ENCODE measurements at regions not wholly inside any gene's neighbourhood (a gene's known extent, or its start where the extent isn't known, plus 50 kb on each side); places are given as distances from the start of the nearest gene placed in this dataset.

DNA sequence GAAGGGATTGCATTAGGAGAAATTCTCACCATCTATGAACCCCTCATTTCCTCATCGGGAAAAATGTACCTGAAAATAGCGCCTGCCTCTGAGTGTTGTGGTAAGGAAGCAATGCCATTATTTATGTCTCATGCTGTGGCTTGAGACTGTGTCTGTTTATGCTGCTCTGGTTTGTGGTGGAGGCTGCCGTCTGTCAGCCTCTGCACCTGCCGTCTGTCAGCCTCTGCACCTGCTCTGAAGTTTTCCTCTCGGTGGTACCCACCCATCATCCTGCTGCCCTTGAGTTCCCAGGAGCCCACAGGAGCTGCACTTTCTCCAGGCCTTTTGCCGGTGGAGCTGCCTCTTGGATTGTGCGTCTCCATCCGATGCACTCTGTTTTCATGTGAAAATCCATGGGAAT, 68.5 kb upstream of the PPP2R3B start:
- H3K4me3 ChIP-seq: no peak overlapping the region
- no peaks in the 10 kb centered on the region for H3K36me3 ChIP-seq
- H3K9me3 ChIP-seq: no peaks in the 10 kb centered on the region
- DNase-seq (ENCODE audit: low spot score): no peak
- H3K4me1 ChIP-seq: no peaks in the 10 kb centered on the region
- H3K27me3 ChIP-seq: no peaks in the 10 kb centered on the region
- H3K27ac ChIP-seq: no peak overlapping the region
- TF ChIP-seq, protein P1, sequence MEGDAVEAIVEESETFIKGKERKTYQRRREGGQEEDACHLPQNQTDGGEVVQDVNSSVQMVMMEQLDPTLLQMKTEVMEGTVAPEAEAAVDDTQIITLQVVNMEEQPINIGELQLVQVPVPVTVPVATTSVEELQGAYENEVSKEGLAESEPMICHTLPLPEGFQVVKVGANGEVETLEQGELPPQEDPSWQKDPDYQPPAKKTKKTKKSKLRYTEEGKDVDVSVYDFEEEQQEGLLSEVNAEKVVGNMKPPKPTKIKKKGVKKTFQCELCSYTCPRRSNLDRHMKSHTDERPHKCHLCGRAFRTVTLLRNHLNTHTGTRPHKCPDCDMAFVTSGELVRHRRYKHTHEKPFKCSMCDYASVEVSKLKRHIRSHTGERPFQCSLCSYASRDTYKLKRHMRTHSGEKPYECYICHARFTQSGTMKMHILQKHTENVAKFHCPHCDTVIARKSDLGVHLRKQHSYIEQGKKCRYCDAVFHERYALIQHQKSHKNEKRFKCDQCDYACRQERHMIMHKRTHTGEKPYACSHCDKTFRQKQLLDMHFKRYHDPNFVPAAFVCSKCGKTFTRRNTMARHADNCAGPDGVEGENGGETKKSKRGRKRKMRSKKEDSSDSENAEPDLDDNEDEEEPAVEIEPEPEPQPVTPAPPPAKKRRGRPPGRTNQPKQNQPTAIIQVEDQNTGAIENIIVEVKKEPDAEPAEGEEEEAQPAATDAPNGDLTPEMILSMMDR (IDR thresholded peaks at IDR 0.05): no peak

DNA sequence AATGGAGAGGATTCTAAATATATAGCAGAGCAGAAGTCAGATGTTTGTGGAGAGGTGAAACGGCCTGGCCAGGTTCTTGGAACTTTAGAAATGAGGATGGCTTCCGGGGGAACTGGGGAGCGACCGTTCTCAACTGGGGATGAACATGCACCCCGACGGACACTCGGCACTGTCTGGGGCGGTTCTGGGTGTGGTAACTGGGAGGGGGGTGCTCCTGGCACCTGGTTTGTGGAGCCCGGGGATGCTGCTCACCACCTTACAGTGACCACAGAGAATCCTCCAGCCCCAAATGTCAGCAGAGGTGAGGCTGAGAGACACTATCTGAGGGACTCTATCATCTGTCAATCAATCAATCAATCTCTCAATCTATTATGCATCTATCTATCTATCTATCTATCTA, 69.0 kb upstream of the PPP2R3B start:
- Histone ChIP-seq H3K9me3 (no peaks in the 10 kb centered on the region), H3K36me3 (no peaks in the 10 kb centered on the region), H3K4me3 (no peak overlapping the region), H3K27ac (no peak overlapping the region), H3K27me3 (no peaks in the 10 kb centered on the region), H3K4me1 (no peaks in the 10 kb centered on the region)
- DNase-seq (ENCODE audit: low spot score): no peak
- TF ChIP-seq, protein P1 (IDR thresholded peaks at IDR 0.05): no peak

DNA sequence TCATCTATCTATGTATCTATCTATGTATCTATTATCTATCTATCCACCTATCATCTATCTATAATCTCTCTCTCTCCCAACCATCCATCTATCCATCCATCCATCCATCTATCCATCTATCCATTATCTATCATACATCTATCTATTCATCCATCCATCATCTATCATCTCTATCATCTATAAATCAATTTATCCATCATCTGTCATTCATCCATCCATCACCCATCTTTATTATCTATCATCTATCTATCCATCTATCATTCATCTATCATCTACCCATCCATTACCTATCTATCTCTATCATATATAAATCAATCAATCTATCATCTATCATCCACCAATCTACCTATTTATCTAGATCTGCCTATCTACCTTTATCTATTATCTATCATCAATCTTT, 69.4 kb upstream of the PPP2R3B start:
- Histone ChIP-seq H3K4me1 (no peaks in the 10 kb centered on the region), H3K9me3 (no peaks in the 10 kb centered on the region), H3K27me3 (no peaks in the 10 kb centered on the region), H3K36me3 (no peaks in the 10 kb centered on the region), H3K4me3 (no peak overlapping the region), H3K27ac (no peak overlapping the region)
- TF ChIP-seq, protein P1 (IDR thresholded peaks at IDR 0.05): no peak
- DNase-seq (ENCODE audit: low spot score): no peak

DNA sequence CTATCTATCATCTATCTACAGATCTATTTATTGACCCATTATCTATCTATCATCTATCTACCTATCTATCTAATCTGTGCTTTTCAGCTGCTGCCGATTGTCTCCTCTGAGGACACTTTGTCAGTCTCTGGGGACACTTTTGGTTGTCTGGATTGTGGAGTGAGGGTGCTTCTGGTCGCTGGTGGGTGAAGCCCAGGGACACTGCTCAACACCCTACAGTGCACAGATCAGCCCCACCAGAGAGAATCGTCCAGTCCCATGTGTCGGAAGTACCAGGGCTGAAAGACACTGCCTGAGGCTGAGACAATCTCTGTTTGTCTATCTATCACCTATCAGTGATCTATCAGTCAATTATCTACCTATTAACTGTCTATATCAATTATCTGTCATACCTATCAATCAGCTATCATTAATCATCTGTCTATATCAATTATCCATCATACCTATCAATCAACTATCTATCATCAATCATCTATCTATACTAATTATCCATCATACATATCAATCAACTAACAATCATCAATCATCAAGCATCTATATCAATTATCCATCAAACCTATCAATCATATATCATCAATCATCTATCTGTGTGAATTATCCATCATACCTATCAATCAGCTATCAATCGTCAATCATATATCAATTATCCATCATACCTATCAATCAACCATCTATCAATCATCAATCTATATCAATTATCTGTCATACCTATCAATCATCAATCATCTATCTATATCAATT, 70.0 kb upstream of the PPP2R3B start:
- Histone ChIP-seq H3K27me3 (no peaks in the 10 kb centered on the region), H3K4me3 (no peak overlapping the region), H3K4me1 (no peaks in the 10 kb centered on the region), H3K9me3 (no peaks in the 10 kb centered on the region), H3K36me3 (no peaks in the 10 kb centered on the region), H3K27ac (no peak overlapping the region)
- no peak for DNase-seq (ENCODE audit: low spot score)
- TF ChIP-seq, protein P1 (IDR thresholded peaks at IDR 0.05): no peak

DNA sequence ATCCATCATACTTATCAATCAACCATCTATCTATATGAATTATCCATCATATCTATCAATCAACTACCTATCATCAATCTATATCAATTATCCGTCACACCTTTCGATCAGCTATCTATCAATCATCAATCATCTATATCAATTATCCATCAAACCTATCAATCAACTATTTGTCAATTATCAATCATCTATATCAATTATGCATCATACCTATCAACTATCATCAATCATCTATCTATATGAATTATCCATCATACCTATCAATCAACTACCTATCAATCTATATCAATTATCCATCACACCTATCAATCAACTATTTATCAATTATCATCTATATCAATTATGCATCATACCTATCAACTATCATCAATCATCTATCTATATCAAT, 70.6 kb upstream of the PPP2R3B start:
- Histone ChIP-seq H3K27me3 (no peaks in the 10 kb centered on the region), H3K27ac (no peak overlapping the region), H3K9me3 (no peaks in the 10 kb centered on the region), H3K4me3 (no peak overlapping the region), H3K4me1 (no peaks in the 10 kb centered on the region), H3K36me3 (no peaks in the 10 kb centered on the region)
- DNase-seq (ENCODE audit: low spot score): no peak
- TF ChIP-seq, protein P1 (IDR thresholded peaks at IDR 0.05): no peak

DNA sequence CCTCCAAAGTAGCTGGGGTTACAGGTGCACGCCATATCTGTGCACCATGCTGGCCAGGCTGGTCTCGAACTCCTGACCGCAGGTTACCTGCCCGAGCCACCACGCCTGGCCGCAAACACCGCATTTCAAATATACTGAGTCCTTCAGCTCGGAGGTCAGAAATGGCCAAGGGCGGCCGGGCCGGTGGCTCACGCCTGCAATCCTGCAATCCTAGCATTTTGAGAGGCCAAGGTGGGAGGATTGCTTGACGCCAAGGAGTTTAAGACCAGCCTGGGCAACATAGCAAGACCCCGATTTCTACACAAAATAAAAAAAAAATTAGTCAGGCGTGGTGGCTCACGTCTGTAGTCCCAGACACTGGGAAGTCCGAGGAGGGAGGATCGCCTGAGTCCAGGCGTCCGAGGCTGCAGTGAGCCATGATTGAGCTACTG, 71.9 kb upstream of the PPP2R3B start:
- H3K27ac ChIP-seq: no peak overlapping the region

More for the DNA sequence above, 71.9 kb upstream of the PPP2R3B start:
- Histone ChIP-seq H3K4me3 (no peak overlapping the region), H3K4me1 (no peaks in the 10 kb centered on the region), H3K36me3 (no peaks in the 10 kb centered on the region), H3K9me3 (no peaks in the 10 kb centered on the region), H3K27me3 (no peaks in the 10 kb centered on the region)
- TF ChIP-seq, protein P1 (IDR thresholded peaks at IDR 0.05): no peak
- DNase-seq (ENCODE audit: low spot score): no peak

Measured in right atrium auricular region (tissue), 2 donors.